Peyer's patch (tissue), 4 donors: ENCODE measurements at regions not wholly inside any gene's neighbourhood (a gene's known extent, or its start where the extent isn't known, plus 50 kb on each side); places are given as distances from the start of the nearest gene placed in this dataset.

Experiments
- POLR2A ChIP-seq, 2 donors: fragments of 450-650 bp; IDR thresholded peaks; one replicate each; pipeline ENCODE4 v1.5.1; 2017; ENCODE audit warnings: antibody characterized with exemption in 2 of 2, mild to moderate bottlenecking in 2 of 2, moderate library complexity in 2 of 2
- TF ChIP-seq, protein P1 (sequence below), 6 experiments: fragments of 450-650 bp in 4 of 6; fragments of 200-600 bp in 2 of 6; sonication (generic) in 1 of 6; IDR thresholded peaks; one replicate each; pipeline ENCODE4 v1.5.1; 2017 to 2019; ENCODE audit warnings: antibody characterized with exemption in 6 of 6, mild to moderate bottlenecking in 3 of 6, moderate library complexity in 1 of 6

DNA sequence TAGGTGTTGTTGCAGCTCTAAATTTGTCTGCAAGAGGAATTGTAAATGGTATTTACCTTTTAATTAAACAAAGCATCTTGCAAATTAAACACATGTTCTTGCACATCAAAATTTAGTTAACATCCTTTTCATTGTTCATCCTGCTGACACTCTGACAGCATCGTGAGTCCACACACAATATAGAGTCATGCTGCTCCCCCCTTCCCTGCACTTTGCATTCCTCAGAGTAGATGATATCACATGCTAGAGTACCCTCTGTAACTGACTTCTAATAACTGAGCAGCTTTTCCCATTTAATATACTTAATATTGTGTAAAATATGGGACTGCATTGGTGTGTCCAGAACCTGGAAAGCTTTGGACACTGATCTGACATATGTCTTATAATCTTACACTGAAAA, 138.8 kb upstream of the DPYD start:
- TF ChIP-seq, protein P1, sequence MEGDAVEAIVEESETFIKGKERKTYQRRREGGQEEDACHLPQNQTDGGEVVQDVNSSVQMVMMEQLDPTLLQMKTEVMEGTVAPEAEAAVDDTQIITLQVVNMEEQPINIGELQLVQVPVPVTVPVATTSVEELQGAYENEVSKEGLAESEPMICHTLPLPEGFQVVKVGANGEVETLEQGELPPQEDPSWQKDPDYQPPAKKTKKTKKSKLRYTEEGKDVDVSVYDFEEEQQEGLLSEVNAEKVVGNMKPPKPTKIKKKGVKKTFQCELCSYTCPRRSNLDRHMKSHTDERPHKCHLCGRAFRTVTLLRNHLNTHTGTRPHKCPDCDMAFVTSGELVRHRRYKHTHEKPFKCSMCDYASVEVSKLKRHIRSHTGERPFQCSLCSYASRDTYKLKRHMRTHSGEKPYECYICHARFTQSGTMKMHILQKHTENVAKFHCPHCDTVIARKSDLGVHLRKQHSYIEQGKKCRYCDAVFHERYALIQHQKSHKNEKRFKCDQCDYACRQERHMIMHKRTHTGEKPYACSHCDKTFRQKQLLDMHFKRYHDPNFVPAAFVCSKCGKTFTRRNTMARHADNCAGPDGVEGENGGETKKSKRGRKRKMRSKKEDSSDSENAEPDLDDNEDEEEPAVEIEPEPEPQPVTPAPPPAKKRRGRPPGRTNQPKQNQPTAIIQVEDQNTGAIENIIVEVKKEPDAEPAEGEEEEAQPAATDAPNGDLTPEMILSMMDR (IDR thresholded peaks at IDR 0.05): no peak
- TF ChIP-seq POLR2A (IDR thresholded peaks at IDR 0.05): no peak
